GM23338 (cell line): ENCODE measurements at regions not wholly inside any gene's neighbourhood (a gene's known extent, or its start where the extent isn't known, plus 50 kb on each side); places are given as distances from the start of the nearest gene placed in this dataset.
A peak's percentile ranks its signal among the peaks of the same experiment; 100 is the strongest.

Experiments used
- ATAC-seq: fragments of 200-7000 bp; cut with Tn5 transposase; 3 replicates; pipeline ENCODE4 v1.9.1; 2020
- DNase-seq: peaks from one replicate; pipeline ENCODE4 v3.0.0-alpha.2; 2015; ENCODE audit warnings: low spot score
- H2AFZ ChIP-seq: fragments of 200-600 bp; sonication (generic); 2 replicates; pipeline ENCODE4 v1.8.0; 2016; ENCODE audit warnings: antibody characterized with exemption, mild to moderate bottlenecking, moderate library complexity
- H3F3A ChIP-seq: fragments of 200-600 bp; sonication (generic); replicated peaks from 2 replicates; pipeline ENCODE4 v1.8.0; 2017; ENCODE audit warnings: antibody characterized with exemption, mixed run types, low read depth
- H3K27ac ChIP-seq: fragments of 200-600 bp; sonication (generic); 2 replicates; pipeline ENCODE4 v1.6.1; 2016; ENCODE audit warnings: low read depth
- H3K27me3 ChIP-seq: fragments of 200-600 bp; sonication (generic); 2 replicates; pipeline ENCODE4 v1.8.0; 2016; ENCODE audit warnings: mild to moderate bottlenecking, mixed run types, moderate library complexity; ENCODE audit not compliant: insufficient read depth
- H3K36me3 ChIP-seq: fragments of 200-600 bp; sonication (generic); 2 replicates; pipeline ENCODE4 v1.8.0; 2016; ENCODE audit warnings: mild to moderate bottlenecking; ENCODE audit not compliant: insufficient read depth
- H3K4me1 ChIP-seq: fragments of 200-600 bp; sonication (generic); 2 replicates; pipeline ENCODE4 v1.8.0; 2016; ENCODE audit warnings: mild to moderate bottlenecking, moderate library complexity; ENCODE audit not compliant: insufficient read depth
- H3K4me2 ChIP-seq: fragments of 200-600 bp; sonication (generic); 2 replicates; pipeline ENCODE4 v1.7.1; 2017; ENCODE audit warnings: mixed run types
- H3K4me3 ChIP-seq: fragments of 200-600 bp; sonication (generic); 2 replicates; pipeline ENCODE4 v1.6.1; 2016; ENCODE audit warnings: mixed run types
- H3K79me2 ChIP-seq: fragments of 200-600 bp; sonication (generic); replicated peaks from 2 replicates; pipeline ENCODE4 v1.8.0; 2017; ENCODE audit warnings: mild to moderate bottlenecking; ENCODE audit not compliant: insufficient read depth
- H3K9me2 ChIP-seq: fragments of 200-600 bp; sonication (generic); 2 replicates; pipeline ENCODE4 v1.8.0; 2017; ENCODE audit not compliant: insufficient read depth
- H4K20me1 ChIP-seq: fragments of 200-600 bp; sonication (generic); replicated peaks from 2 replicates; pipeline ENCODE4 v1.8.0; 2017; ENCODE audit warnings: mild to moderate bottlenecking; ENCODE audit not compliant: insufficient read depth
- H3K27ac Mint-ChIP-seq: 2 replicates; pipeline ENCODE4 v1.8.0; 2020; ENCODE audit warnings: inconsistent platforms, mild to moderate bottlenecking, moderate library complexity, mixed read lengths
- H3K27me3 Mint-ChIP-seq: 3 replicates; pipeline ENCODE4 v1.8.0; 2022; ENCODE audit warnings: low read depth, mild to moderate bottlenecking, moderate library complexity, mixed read lengths, inconsistent platforms; ENCODE audit not compliant: insufficient read depth, poor library complexity
- H3K36me3 Mint-ChIP-seq: 3 replicates; pipeline ENCODE4 v1.8.0; 2021; ENCODE audit warnings: low read depth, mild to moderate bottlenecking, inconsistent platforms, moderate library complexity, mixed read lengths
- H3K4me1 Mint-ChIP-seq: 3 replicates; pipeline ENCODE4 v1.8.0; 2020; ENCODE audit warnings: mild to moderate bottlenecking, inconsistent platforms, mixed read lengths
- H3K4me3 Mint-ChIP-seq: 3 replicates; pipeline ENCODE4 v1.8.0; 2021; ENCODE audit warnings: moderate library complexity, mild to moderate bottlenecking, inconsistent platforms, mixed read lengths
- H3K9me3 Mint-ChIP-seq: 3 replicates; pipeline ENCODE4 v1.8.0; 2020; ENCODE audit warnings: moderate library complexity, mild to moderate bottlenecking, inconsistent platforms, mixed read lengths
- CREB1 ChIP-seq: fragments of 250-450 bp; sonication (Bioruptor Pico); IDR thresholded peaks from 2 replicates; pipeline ENCODE4 v1.5.0; 2020; ENCODE audit warnings: low read depth, mild to moderate bottlenecking, moderate library complexity
- CTCF ChIP-seq, 2 experiments: fragments of 200-600 bp in 1 of 2; sonication (generic) in 1 of 2; conservative IDR thresholded peaks; 2 replicates each; pipeline versions ENCODE4 v1.5.1 to v1.6.1; 2016 to 2017; ENCODE audit warnings: antibody characterized with exemption in 2 of 2, low read depth in 2 of 2, mild to moderate bottlenecking in 2 of 2, moderate library complexity in 1 of 2
- JUNB ChIP-seq: IDR thresholded peaks from one replicate; pipeline ENCODE4 v1.6.1; 2016; ENCODE audit warnings: antibody characterized with exemption; ENCODE audit not compliant: unreplicated experiment
- NANOG ChIP-seq: IDR thresholded peaks from 2 replicates; pipeline ENCODE4 v1.6.1; 2016; ENCODE audit warnings: antibody characterized with exemption, borderline replicate concordance
- POLR2AphosphoS5 ChIP-seq: IDR thresholded peaks from 2 replicates; pipeline ENCODE4 v1.6.1; 2016; ENCODE audit warnings: antibody characterized with exemption, low read depth
- STAT1 ChIP-seq: IDR thresholded peaks from one replicate; pipeline ENCODE4 v1.6.1; 2016; ENCODE audit warnings: antibody characterized with exemption; ENCODE audit not compliant: unreplicated experiment
- ZNF114 ChIP-seq: fragments of 250-450 bp; sonication (Bioruptor Pico); IDR thresholded peaks from 2 replicates; pipeline ENCODE4 v1.5.0; 2020; ENCODE audit warnings: mild to moderate bottlenecking, moderate library complexity
- ZNF462 ChIP-seq: fragments of 250-450 bp; sonication (Bioruptor Pico); IDR thresholded peaks from 2 replicates; pipeline ENCODE4 v1.5.0; 2020; ENCODE audit warnings: mild to moderate bottlenecking, moderate library complexity
- TF ChIP-seq, protein P1 (sequence below): IDR thresholded peaks from 2 replicates; pipeline ENCODE4 v1.6.1; 2016; ENCODE audit warnings: antibody characterized with exemption
- TF ChIP-seq, protein P2 (sequence below): IDR thresholded peaks from one replicate; pipeline ENCODE4 v1.6.1; 2018; ENCODE audit warnings: antibody characterized with exemption; ENCODE audit not compliant: unreplicated experiment

GRCh38 chr6:82507112-82507511 is 143.5 kb downstream of the TPBG start:
- 0 out of 2 replicates have a peak overlapping the region, but pooled peaks have one; percentile 11 for H3K4me2 ChIP-seq

DNA sequence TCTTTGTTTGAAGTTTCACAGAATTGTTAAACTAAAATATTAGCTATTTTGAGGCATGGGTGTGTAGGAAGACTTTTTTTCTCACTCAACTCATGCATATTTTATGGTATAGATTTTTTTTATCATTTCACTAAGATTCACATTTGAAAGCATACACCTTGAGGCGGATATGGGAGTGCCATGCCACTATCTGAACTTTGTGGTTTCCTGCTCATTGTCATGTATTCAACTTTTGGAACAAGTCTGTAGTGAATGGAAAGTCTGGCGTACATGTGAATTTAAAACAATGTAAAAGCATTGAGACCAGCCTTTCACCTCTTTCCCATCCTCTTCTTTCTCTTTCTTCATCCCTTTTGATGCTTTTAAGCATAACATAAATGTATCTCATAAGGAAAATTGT is 147.9 kb downstream of the TPBG start:
- DNase-seq = no peak
- peaks cover 7% of the 10 kb centered on the region; the same call in 2 of the 3 replicates for H3K36me3 Mint-ChIP-seq
- no peak for TF ChIP-seq POLR2AphosphoS5
- TF ChIP-seq ZNF114 (CRISPR knock-in tag) = no peak
- no peak for TF ChIP-seq JUNB
- TF ChIP-seq, protein P1, sequence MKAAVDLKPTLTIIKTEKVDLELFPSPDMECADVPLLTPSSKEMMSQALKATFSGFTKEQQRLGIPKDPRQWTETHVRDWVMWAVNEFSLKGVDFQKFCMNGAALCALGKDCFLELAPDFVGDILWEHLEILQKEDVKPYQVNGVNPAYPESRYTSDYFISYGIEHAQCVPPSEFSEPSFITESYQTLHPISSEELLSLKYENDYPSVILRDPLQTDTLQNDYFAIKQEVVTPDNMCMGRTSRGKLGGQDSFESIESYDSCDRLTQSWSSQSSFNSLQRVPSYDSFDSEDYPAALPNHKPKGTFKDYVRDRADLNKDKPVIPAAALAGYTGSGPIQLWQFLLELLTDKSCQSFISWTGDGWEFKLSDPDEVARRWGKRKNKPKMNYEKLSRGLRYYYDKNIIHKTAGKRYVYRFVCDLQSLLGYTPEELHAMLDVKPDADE = no peak
- no peak for TF ChIP-seq CREB1 (CRISPR knock-in tag)
- TF ChIP-seq, protein P2, sequence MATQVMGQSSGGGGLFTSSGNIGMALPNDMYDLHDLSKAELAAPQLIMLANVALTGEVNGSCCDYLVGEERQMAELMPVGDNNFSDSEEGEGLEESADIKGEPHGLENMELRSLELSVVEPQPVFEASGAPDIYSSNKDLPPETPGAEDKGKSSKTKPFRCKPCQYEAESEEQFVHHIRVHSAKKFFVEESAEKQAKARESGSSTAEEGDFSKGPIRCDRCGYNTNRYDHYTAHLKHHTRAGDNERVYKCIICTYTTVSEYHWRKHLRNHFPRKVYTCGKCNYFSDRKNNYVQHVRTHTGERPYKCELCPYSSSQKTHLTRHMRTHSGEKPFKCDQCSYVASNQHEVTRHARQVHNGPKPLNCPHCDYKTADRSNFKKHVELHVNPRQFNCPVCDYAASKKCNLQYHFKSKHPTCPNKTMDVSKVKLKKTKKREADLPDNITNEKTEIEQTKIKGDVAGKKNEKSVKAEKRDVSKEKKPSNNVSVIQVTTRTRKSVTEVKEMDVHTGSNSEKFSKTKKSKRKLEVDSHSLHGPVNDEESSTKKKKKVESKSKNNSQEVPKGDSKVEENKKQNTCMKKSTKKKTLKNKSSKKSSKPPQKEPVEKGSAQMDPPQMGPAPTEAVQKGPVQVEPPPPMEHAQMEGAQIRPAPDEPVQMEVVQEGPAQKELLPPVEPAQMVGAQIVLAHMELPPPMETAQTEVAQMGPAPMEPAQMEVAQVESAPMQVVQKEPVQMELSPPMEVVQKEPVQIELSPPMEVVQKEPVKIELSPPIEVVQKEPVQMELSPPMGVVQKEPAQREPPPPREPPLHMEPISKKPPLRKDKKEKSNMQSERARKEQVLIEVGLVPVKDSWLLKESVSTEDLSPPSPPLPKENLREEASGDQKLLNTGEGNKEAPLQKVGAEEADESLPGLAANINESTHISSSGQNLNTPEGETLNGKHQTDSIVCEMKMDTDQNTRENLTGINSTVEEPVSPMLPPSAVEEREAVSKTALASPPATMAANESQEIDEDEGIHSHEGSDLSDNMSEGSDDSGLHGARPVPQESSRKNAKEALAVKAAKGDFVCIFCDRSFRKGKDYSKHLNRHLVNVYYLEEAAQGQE = no peak
- TF ChIP-seq CTCF (conservative IDR thresholded peaks at IDR 0.05; ENCODE audit: low read depth in 2 of 2) = no peak
- TF ChIP-seq ZNF462 (CRISPR knock-in tag) = no peak

More at GRCh38 chr6:82507112-82507511, 143.5 kb downstream of the TPBG start:
- H2AFZ ChIP-seq = no peak overlapping the region
- no peaks in the 10 kb centered on the region for H3K79me2 ChIP-seq
- H3F3A ChIP-seq = no peaks in the 10 kb centered on the region
- Mint-ChIP-seq H3K36me3 (peaks cover 6% of the 10 kb centered on the region; the same call in 1 of the 3 replicates), H3K4me3 (no peak overlapping the region), H3K27ac (peak overlapping the region; percentile 46; the same call in 1 of the 2 replicates), H3K9me3 (peaks cover 12% of the 10 kb centered on the region; the same call in 2 of the 3 replicates), H3K4me1 (peaks cover 12% of the 10 kb centered on the region), H3K27me3 (peaks cover 2% of the 10 kb centered on the region)
- 0 out of 2 replicates have a peak, but pooled peaks cover 2% of the 10 kb centered on the region for H3K9me2 ChIP-seq
- no peaks in the 10 kb centered on the region for H3K36me3 ChIP-seq
- H4K20me1 ChIP-seq = no peaks in the 10 kb centered on the region
- no peak for DNase-seq
- H3K27ac ChIP-seq = no peak overlapping the region
- H3K4me1 ChIP-seq = peaks cover 8% of the 10 kb centered on the region; the same call in 1 of the 2 replicates
- no peaks in the 10 kb centered on the region for H3K27me3 ChIP-seq
- TF ChIP-seq JUNB (no peak), NANOG (no peak), STAT1 (no peak)
- no peak for ATAC-seq
- no peak overlapping the region for H3K4me3 ChIP-seq

More for the DNA sequence above, 147.9 kb downstream of the TPBG start:
- peaks cover 10% of the 10 kb centered on the region; the same call in 1 of the 2 replicates for H3K4me1 ChIP-seq
- no peaks in the 10 kb centered on the region for H3K79me2 ChIP-seq
- H3K9me3 Mint-ChIP-seq = peaks cover 22% of the 10 kb centered on the region
- peaks cover 6% of the 10 kb centered on the region for H3K4me1 Mint-ChIP-seq
- H4K20me1 ChIP-seq = no peaks in the 10 kb centered on the region
- H3K9me2 ChIP-seq = 0 out of 2 replicates have a peak, but pooled peaks cover 3% of the 10 kb centered on the region
- peaks cover 6% of the 10 kb centered on the region for H3K27me3 Mint-ChIP-seq
- no peaks in the 10 kb centered on the region for H3K27me3 ChIP-seq
- no peak overlapping the region for H3K4me3 Mint-ChIP-seq
- no peak overlapping the region for H3K4me2 ChIP-seq
- no peaks in the 10 kb centered on the region for H3F3A ChIP-seq
- H3K4me3 ChIP-seq = no peak overlapping the region
- no peak overlapping the region for H3K27ac Mint-ChIP-seq
- H2AFZ ChIP-seq = no peak overlapping the region
- ATAC-seq = no peak
- H3K27ac ChIP-seq = no peak overlapping the region
- no peaks in the 10 kb centered on the region for H3K36me3 ChIP-seq
